ENCODE measurements at regions not wholly inside any gene's neighbourhood (a gene's known extent, or its start where the extent isn't known, plus 50 kb on each side); places are given as distances from the start of the nearest gene placed in this dataset.
"Not testable (repeated sequence)": the region's sequence is repeated elsewhere in the genome, so short reads cannot be mapped to it uniquely, and the experiment has no call there.

DNA sequence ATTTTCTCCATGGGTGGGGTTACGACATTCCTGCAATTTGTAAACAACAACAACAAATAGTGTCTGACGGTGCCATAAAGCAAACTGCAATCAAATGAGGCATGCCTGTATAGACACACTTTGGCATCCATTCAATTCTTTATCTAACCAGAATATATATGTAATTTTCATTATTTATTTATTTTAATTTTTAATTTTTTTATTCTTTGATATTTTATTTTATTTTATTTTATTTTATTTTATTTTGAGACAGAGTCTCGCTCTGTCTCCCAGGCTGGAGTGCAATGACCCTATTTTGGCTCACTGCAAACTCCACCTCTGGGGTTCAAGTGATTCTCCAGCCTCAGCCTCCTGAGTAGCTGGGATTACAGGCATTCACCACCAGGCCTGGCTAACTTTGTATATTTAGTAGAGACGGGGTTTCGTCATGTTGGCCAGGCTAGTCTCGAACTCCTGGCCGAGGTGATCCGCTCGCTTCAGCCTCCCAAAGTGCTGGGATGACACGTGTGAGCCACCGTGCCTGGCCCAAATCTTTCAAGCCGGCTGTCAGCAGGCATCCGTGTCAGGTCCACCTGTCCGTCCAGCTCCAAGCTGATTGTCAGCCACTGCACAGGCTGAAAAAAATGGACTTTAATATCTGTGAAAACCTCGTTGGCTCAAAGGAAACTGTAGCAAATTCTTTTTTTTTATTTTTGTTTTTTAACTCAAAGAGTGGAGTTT, 200.8 kb downstream of the ASMT start:
- DNase-seq (ENCODE audit: low read depth) = no peak

DNA sequence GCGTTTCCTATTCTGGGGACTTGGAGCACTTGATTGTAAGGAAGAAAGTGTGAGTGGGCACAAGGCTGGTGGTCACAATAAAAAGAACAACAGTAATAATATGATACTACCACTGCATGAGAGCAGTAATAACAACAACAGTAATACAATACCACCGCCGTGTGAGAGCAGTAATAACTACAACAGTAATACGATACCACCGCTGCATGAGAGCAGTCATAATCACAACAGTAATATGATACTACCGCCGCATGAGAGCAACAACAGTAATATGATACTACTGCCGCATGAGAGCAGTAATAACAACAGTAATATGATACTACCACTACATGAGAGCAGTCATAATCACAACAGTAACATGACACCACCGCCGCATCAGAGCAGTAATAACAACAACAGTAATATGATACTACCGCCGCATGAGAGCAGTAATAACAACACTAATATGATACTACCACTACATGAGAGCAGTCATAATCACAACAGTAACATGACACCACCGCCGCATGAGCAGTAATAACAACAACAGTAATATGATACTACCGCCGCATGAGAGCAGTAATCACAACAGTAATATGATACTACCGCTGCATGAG, 201.6 kb downstream of the ASMT start:
- not testable (repeated sequence) for DNase-seq (ENCODE audit: low read depth); H3K4me3 ChIP-seq (ENCODE audit: control insufficient read depth, low read depth, low read length)

More for the DNA sequence above, 200.8 kb downstream of the ASMT start:
- no peak overlapping the region for H3K4me3 ChIP-seq (ENCODE audit: control insufficient read depth, low read depth, low read length)
- TF ChIP-seq, protein P1, sequence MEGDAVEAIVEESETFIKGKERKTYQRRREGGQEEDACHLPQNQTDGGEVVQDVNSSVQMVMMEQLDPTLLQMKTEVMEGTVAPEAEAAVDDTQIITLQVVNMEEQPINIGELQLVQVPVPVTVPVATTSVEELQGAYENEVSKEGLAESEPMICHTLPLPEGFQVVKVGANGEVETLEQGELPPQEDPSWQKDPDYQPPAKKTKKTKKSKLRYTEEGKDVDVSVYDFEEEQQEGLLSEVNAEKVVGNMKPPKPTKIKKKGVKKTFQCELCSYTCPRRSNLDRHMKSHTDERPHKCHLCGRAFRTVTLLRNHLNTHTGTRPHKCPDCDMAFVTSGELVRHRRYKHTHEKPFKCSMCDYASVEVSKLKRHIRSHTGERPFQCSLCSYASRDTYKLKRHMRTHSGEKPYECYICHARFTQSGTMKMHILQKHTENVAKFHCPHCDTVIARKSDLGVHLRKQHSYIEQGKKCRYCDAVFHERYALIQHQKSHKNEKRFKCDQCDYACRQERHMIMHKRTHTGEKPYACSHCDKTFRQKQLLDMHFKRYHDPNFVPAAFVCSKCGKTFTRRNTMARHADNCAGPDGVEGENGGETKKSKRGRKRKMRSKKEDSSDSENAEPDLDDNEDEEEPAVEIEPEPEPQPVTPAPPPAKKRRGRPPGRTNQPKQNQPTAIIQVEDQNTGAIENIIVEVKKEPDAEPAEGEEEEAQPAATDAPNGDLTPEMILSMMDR (IDR thresholded peaks at IDR 0.05; ENCODE audit: control insufficient read depth, insufficient read depth, low read depth, low read length, missing control alignments) = no peak

DNA sequence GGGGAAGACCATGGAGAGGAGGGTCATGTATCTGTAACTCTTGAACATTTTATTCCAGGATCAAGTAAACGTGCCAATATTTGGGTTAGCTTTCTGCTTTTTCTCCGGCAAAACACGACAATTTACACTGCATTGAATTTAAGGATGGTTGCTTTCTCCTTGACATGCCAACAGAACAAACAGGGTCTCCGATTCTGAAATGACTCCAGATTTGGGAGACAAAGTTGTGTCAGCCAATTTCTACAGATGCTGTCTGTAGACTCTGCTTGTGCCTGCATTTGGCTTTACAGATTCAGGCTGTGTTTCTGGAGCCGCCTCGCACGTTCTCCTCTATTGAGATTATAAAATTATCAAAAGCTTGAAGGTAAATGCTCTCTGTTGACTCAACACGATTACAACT, 207.0 kb downstream of the ASMT start:
- TF ChIP-seq, protein P1 (IDR thresholded peaks at IDR 0.05; ENCODE audit: control insufficient read depth, insufficient read depth, low read depth, low read length, missing control alignments) = no peak
- no peak overlapping the region for H3K4me3 ChIP-seq (ENCODE audit: control insufficient read depth, low read depth, low read length)
- no peak for DNase-seq (ENCODE audit: low read depth)

DNA sequence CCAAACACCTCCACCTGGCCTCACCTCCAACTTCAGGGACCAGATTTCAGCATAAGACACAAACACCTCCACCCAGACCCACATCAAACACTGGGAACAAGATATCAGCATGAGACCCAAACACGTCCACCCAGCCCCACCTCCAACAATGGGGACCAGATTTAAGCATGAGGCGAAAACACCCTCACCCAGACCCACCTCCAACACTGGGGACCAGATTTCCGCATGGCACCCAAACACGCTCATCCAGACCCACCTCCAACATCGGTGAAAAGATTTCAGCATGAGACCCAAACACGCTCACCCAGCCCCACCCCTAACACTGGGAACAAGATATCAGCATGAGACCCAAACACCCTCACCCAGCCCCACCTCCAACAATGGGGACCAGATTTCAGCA, 210.0 kb downstream of the ASMT start:
- TF ChIP-seq, protein P1 (IDR thresholded peaks at IDR 0.05; ENCODE audit: control insufficient read depth, insufficient read depth, low read depth, low read length, missing control alignments) = no peak
- no peak overlapping the region for H3K4me3 ChIP-seq (ENCODE audit: control insufficient read depth, low read depth, low read length)
- DNase-seq (ENCODE audit: low read depth) = no peak

DNA sequence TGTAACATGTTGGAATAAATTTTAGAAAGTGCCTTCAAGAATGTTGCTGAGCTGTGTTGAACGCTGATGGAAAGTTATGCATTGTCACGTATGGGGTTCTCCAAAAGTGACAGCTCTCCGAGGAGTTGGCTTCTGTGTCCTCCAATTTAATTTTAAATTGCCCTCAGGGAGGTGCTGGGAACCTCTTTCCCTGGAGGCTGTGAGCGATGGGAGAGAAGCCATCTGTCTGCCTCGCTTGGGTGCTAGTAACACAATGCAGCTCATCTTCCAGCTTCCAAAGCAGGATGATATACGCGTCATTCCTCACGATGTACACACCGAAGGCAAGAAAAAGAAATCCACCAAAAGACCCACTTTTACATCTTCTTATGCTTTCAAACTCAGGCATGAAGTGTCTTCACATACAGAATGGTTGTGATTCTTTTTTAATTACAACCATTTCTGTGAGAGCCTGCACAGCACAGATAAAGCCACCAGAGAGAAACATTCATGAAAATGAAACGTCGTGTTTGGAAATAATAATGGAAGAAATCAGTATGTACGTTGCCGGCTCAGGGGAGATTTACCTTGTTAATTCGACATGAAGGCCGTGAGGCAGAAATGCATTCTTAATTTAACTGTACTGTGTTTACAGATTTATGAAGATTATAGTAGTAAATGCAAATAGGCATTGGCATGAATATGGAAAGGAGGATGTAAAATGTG, 218.9 kb downstream of the ASMT start:
- H3K4me3 ChIP-seq (ENCODE audit: control insufficient read depth, low read depth, low read length) = no peak overlapping the region
- TF ChIP-seq, protein P1 (IDR thresholded peaks at IDR 0.05; ENCODE audit: control insufficient read depth, insufficient read depth, low read depth, low read length, missing control alignments) = no peak
- DNase-seq (ENCODE audit: low read depth) = no peak

DNA sequence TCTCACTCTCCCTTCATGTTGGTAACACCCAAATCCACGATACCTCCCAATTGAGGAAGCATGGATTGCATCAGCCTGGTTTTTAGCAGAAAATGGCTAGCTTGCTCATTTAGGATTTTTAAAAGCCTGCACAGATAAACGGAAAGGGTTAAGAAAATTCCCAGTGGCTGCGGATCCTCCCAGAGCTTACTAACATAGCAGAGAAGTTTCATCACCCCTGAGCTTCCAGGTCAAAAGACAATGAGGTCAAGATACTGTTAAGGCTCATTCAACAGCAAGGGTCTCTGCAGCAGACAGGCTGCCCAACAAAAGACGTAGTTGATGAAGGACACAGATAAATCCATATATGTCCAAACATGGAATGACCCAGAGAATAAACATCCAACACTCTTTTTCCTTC, 220.2 kb downstream of the ASMT start:
- no peak for DNase-seq (ENCODE audit: low read depth)
- TF ChIP-seq, protein P1 (IDR thresholded peaks at IDR 0.05; ENCODE audit: control insufficient read depth, insufficient read depth, low read depth, low read length, missing control alignments) = no peak
- no peak overlapping the region for H3K4me3 ChIP-seq (ENCODE audit: control insufficient read depth, low read depth, low read length)

DNA sequence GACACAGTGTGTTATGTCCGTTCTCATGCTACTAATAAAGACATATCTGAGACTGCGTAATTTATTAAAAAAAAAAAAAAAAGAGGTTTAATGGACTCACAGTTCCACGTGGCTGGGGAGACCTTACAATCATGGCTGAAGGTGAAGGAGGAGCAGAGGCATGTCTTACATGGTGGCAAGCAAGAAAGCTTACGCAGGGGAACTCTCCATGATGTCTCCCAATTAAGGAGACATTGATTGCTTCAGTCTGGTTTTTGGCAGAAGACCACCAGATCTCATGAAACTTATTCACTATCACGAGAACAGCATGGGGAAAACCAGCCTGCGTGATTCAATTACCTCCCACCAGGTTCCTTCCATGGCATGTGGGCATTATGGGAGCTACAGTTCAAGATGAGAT, 221.8 kb downstream of the ASMT start:
- no peak for DNase-seq (ENCODE audit: low read depth)
- TF ChIP-seq, protein P1 (IDR thresholded peaks at IDR 0.05; ENCODE audit: control insufficient read depth, insufficient read depth, low read depth, low read length, missing control alignments) = no peak
- no peak overlapping the region for H3K4me3 ChIP-seq (ENCODE audit: control insufficient read depth, low read depth, low read length)
